GM12874 (cell line): ENCODE measurements at regions not wholly inside any gene's neighbourhood (a gene's known extent, or its start where the extent isn't known, plus 50 kb on each side); places are given as distances from the start of the nearest gene placed in this dataset.

Experiments
- CTCF ChIP-seq: IDR thresholded peaks from 2 replicates; pipeline ENCODE4 v1.5.1; 2011; ENCODE audit warnings: low read depth, mild to moderate bottlenecking, control low read depth, low read length, moderate library complexity; ENCODE audit not compliant: insufficient read depth

- no peak for TF ChIP-seq CTCF
Measured at GRCh38 chr10:61051344-61051743, 107.4 kb upstream of the RHOBTB1 start.

- no peak for TF ChIP-seq CTCF
Measured at GRCh38 chr10:61050120-61050745, 106.2 kb upstream of the RHOBTB1 start.

GRCh38 chr10:61049386-61049785 lies 105.4 kb upstream of the RHOBTB1 start:
- no peak for TF ChIP-seq CTCF

GRCh38 chr10:61047788-61048560 lies 104.0 kb upstream of the RHOBTB1 start:
- TF ChIP-seq CTCF: no peak

- no peak for TF ChIP-seq CTCF
Measured at GRCh38 chr10:61047081-61047480, 103.1 kb upstream of the RHOBTB1 start.

- no peak for TF ChIP-seq CTCF
Measured at GRCh38 chr10:61042533-61042932, 98.5 kb upstream of the RHOBTB1 start.

- no peak for TF ChIP-seq CTCF
Measured at GRCh38 chr10:61040399-61041016, 96.5 kb upstream of the RHOBTB1 start.
